Effector memory CD8-positive, alpha-beta T cell (primary cell): ENCODE measurements at regions not wholly inside any gene's neighbourhood (a gene's known extent, or its start where the extent isn't known, plus 50 kb on each side); places are given as distances from the start of the nearest gene placed in this dataset.

ENCODE experiments used
- ATAC-seq: fragments of 150-1000 bp; cut with Tn5 transposase; replicated peaks from 2 replicates; pipeline ENCODE4 v1.10.0; 2021; ENCODE audit warnings: mild to moderate bottlenecking, moderate library complexity
- DNase-seq, 3 experiments: peaks; one replicate each; pipeline ENCODE4 v3.0.0; 2021
- H3K27ac Mint-ChIP-seq, 2 donors: one replicate each; pipeline ENCODE4 v1.8.0; 2022; ENCODE audit warnings: mild to moderate bottlenecking in 2 of 2, mixed read lengths in 2 of 2, moderate library complexity in 2 of 2
- H3K27me3 Mint-ChIP-seq, 2 donors: one replicate each; pipeline ENCODE4 v1.8.0; 2022; ENCODE audit warnings: mixed read lengths in 2 of 2
- H3K36me3 Mint-ChIP-seq: one replicate; pipeline ENCODE4 v1.8.0; 2022; ENCODE audit warnings: mild to moderate bottlenecking, moderate library complexity, mixed read lengths; ENCODE audit not compliant: insufficient read depth
- H3K4me1 Mint-ChIP-seq, 2 donors: one replicate each; pipeline ENCODE4 v1.8.0; 2022; ENCODE audit warnings: low read depth in 2 of 2, mixed read lengths in 2 of 2
- H3K4me3 Mint-ChIP-seq, 2 donors: one replicate each; pipeline ENCODE4 v1.8.0; 2022; ENCODE audit warnings: mild to moderate bottlenecking in 2 of 2, mixed read lengths in 2 of 2, moderate library complexity in 2 of 2
- H3K9me3 Mint-ChIP-seq, 2 donors: one replicate each; pipeline ENCODE4 v1.8.0; 2022; ENCODE audit warnings: mixed read lengths in 2 of 2

DNA sequence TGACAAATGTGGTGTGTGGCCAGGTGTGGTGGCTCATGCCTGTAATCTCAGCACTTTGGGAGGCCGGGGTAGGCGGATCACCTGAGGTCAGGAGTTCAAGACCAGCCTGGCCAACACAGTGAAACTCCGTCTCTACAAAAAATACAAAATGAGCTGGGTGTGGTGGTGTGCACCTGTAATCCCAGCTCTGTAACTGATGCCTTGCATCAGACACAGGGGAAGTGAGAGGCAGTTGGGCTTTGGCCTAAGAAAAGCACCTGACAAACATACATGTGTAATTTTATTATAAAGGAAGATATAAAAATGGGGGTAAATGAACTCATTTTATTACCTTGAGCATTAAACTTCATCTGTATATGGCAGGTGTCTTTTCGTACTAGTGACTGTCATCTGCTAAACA is 66.7 kb upstream of the FAM136A start:
- peaks cover 9 to 10% of the 10 kb centered on the region in 2 donors for H3K27me3 Mint-ChIP-seq
- no peak overlapping the region for H3K27ac Mint-ChIP-seq
- no peaks in the 10 kb centered on the region for H3K36me3 Mint-ChIP-seq
- H3K4me3 Mint-ChIP-seq, result no peak overlapping the region
- H3K9me3 Mint-ChIP-seq, result no peaks in the 10 kb centered on the region
- no peaks in the 10 kb centered on the region for H3K4me1 Mint-ChIP-seq
- no peak for DNase-seq
- ATAC-seq, result no peak

GRCh38 chr2:70367722-70368323 is 66.0 kb upstream of the FAM136A start:
- H3K36me3 Mint-ChIP-seq, result no peaks in the 10 kb centered on the region
- peaks cover 9 to 10% of the 10 kb centered on the region in 2 donors for H3K27me3 Mint-ChIP-seq
- ATAC-seq, result no peak
- no peak overlapping the region for H3K27ac Mint-ChIP-seq
- H3K9me3 Mint-ChIP-seq, result no peaks in the 10 kb centered on the region
- no peaks in the 10 kb centered on the region for H3K4me1 Mint-ChIP-seq
- no peak overlapping the region for H3K4me3 Mint-ChIP-seq
- DNase-seq, result no peak

DNA sequence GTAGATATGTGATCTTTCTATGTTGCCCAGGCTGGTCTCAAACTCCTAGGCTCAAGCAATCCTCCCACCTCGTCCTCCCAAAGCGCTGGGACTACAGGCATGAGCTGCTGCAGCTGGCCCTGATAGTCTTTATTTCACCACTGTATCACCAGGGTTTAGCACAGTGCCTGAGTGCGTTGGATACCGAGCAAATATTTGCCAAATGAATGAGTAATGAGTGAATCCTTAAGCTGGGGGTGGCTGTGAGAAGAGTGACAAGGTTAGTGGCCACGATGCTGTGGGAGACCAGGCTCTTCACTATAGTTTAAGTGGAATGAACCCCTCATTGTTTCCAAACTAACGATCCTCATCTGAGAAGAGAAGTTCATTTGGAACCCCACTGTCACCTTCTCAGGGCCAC is 60.8 kb upstream of the FAM136A start:
- peaks cover 0 to under 1% of the 10 kb centered on the region in 2 donors for H3K4me1 Mint-ChIP-seq
- no peak overlapping the region for H3K27ac Mint-ChIP-seq
- DNase-seq (no peak), ATAC-seq (no peak)
- H3K27me3 Mint-ChIP-seq, result peaks cover 14 to 23% of the 10 kb centered on the region in 2 donors
- H3K9me3 Mint-ChIP-seq, result no peaks in the 10 kb centered on the region
- H3K36me3 Mint-ChIP-seq, result no peaks in the 10 kb centered on the region
- H3K4me3 Mint-ChIP-seq, result no peak overlapping the region

GRCh38 chr2:70360661-70361270 is 58.9 kb upstream of the FAM136A start:
- no peaks in the 10 kb centered on the region for H3K9me3 Mint-ChIP-seq
- no peak overlapping the region for H3K27ac Mint-ChIP-seq
- peaks cover 0 to 3% of the 10 kb centered on the region in 2 donors for H3K4me1 Mint-ChIP-seq
- peaks cover 30 to 39% of the 10 kb centered on the region in 2 donors for H3K27me3 Mint-ChIP-seq
- no peak for DNase-seq
- H3K36me3 Mint-ChIP-seq, result no peaks in the 10 kb centered on the region
- H3K4me3 Mint-ChIP-seq, result no peak overlapping the region
- no peak for ATAC-seq

DNA sequence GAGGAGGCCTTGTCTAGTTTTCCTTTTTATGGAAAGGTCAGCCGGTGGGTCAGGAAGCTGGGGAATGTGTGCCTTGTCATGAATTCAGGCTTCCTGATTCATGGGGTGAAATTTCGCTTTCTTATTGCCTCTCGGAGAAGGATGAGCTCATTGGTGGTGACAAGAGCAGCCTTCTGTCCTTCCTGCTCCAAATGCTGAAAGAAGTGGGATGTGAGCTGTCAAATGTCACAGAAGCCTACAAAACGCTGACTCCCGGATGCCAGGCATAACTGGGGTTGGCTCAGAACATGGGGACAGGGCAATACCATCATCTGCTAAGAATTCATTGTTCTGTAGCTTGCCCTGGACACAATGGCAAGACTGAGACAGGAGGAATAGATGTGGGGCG is 55.8 kb upstream of the FAM136A start:
- no peaks in the 10 kb centered on the region for H3K9me3 Mint-ChIP-seq
- no peak for ATAC-seq
- peaks cover 0 to 3% of the 10 kb centered on the region in 2 donors for H3K4me1 Mint-ChIP-seq
- H3K4me3 Mint-ChIP-seq, result no peak overlapping the region
- no peak for DNase-seq
- peaks cover 36 to 65% of the 10 kb centered on the region in 2 donors for H3K27me3 Mint-ChIP-seq
- no peaks in the 10 kb centered on the region for H3K36me3 Mint-ChIP-seq
- no peak overlapping the region for H3K27ac Mint-ChIP-seq

DNA sequence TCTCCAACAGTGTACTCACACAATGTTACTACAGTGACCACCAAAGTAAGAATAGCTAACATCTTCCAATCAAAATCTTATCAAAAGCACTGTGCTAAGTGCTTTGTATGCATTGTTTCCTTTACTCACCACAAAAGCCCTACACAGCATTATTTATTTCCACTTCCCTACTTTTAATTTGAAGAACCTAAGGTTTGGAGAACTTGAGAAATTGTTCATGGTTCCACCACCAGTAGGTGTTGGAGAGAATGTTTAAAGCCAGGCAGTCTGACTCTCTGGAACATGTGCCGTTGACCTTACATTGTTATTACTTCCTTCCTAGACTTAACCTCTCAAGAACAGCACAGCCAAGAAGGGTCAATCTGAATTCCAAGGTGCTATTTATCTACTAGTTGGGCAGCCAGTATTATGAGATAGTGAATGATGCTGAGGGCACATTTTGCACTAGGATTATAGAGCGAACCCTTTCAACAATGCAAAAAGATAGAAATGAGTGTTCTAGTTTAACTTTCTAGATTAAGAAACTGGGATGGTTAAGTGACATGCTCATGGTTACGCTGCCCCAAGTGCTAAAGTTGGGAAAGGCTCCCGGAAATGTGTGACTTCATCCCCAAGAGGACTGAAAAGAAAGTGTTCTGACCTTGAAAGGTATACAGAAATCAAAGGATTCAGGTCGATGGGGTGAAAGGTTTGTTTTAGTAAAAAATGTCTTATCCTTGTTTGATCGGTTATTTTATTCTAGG is 55.2 kb upstream of the FAM136A start:
- Mint-ChIP-seq H3K4me3 (no peak overlapping the region), H3K27ac (no peak overlapping the region), H3K4me1 (peaks cover 0 to 3% of the 10 kb centered on the region in 2 donors), H3K9me3 (no peaks in the 10 kb centered on the region), H3K36me3 (no peaks in the 10 kb centered on the region), H3K27me3 (peaks cover 39 to 71% of the 10 kb centered on the region in 2 donors)
- DNase-seq, result no peak
- no peak for ATAC-seq

DNA sequence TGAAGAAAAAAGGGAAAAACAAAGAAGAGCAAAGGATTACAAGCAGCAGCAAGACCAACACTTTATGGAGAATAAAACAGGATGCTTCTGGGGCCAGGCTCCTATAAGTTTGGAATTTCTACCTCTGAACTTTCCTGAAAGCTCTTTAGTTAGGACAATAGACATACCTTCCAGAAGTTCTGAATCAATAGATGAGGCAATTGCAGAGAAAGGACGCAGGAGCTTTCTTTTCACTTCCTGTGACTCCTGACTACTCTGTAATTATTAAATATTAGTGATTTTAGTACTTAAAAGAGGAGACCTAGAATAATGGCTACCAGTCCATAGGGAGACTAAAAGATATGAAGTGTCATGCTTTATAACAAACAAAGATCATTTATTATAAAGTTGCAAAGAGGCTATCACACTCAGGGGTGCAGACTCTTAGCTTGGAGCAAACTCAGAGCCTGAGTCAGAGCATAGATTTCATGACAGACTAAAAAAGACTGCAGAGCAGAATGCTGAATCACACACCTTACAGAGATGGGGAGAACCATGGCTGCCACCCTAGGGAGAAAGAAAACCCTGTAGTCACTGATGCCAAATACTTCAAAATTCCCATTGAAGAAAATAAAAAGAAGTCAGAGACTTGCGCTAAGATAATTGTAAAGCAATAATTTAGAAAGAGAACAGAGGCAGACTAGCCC is 52.5 kb upstream of the FAM136A start:
- Mint-ChIP-seq H3K4me1 (peaks cover 0 to 3% of the 10 kb centered on the region in 2 donors), H3K27ac (no peak overlapping the region), H3K9me3 (no peaks in the 10 kb centered on the region), H3K4me3 (no peak overlapping the region), H3K36me3 (no peaks in the 10 kb centered on the region), H3K27me3 (peaks cover 60 to 83% of the 10 kb centered on the region in 2 donors)
- ATAC-seq, result no peak
- DNase-seq, result no peak
